Neuronal stem cell (in vitro differentiated cells): ENCODE measurements at regions not wholly inside any gene's neighbourhood (a gene's known extent, or its start where the extent isn't known, plus 50 kb on each side); places are given as distances from the start of the nearest gene placed in this dataset.

Source experiments
- DNase-seq: peaks from one replicate; pipeline ENCODE4 v3.0.0-alpha.2; 2013; ENCODE audit warnings: low spot score
- H2AFZ ChIP-seq: one replicate; pipeline ENCODE4 v1.6.1; 2013; ENCODE audit warnings: mild to moderate bottlenecking, low read length, inconsistent platforms
- H2AK5ac ChIP-seq: 2 replicates; pipeline ENCODE4 v1.6.1; 2013; ENCODE audit warnings: low read depth, mild to moderate bottlenecking, inconsistent platforms, low read length, moderate library complexity, mixed read lengths
- H2BK120ac ChIP-seq: 2 replicates; pipeline ENCODE4 v1.6.1; 2013; ENCODE audit warnings: low read depth, mild to moderate bottlenecking, inconsistent platforms, low read length, moderate library complexity, mixed read lengths
- H2BK12ac ChIP-seq: one replicate; pipeline ENCODE4 v1.6.1; 2013; ENCODE audit warnings: low read length, inconsistent platforms
- H2BK15ac ChIP-seq: 2 replicates; pipeline ENCODE4 v1.6.1; 2013; ENCODE audit warnings: mild to moderate bottlenecking, low read length, inconsistent platforms, mixed read lengths
- H2BK5ac ChIP-seq: one replicate; pipeline ENCODE4 v1.6.1; 2013; ENCODE audit warnings: inconsistent platforms, mild to moderate bottlenecking, low read length, moderate library complexity
- H3K14ac ChIP-seq: one replicate; pipeline ENCODE4 v1.6.1; 2013; ENCODE audit warnings: low read length, inconsistent platforms
- H3K18ac ChIP-seq: 2 replicates; pipeline ENCODE4 v1.6.1; 2013; ENCODE audit warnings: low read length, inconsistent platforms
- H3K23ac ChIP-seq: 2 replicates; pipeline ENCODE4 v1.6.1; 2013; ENCODE audit warnings: low read depth, mild to moderate bottlenecking, mixed read lengths, low read length, inconsistent platforms; ENCODE audit not compliant: poor library complexity
- H3K27ac ChIP-seq: replicated peaks from 3 replicates; pipeline ENCODE4 v1.5.1; 2013; ENCODE audit warnings: low read length, inconsistent platforms
- H3K27me3 ChIP-seq, 3 experiments: 2 replicates each; pipeline ENCODE4 v1.6.1; 2013; ENCODE audit warnings: low read length in 3 of 3, mild to moderate bottlenecking in 2 of 3, inconsistent platforms in 1 of 3, low read depth in 1 of 3, mixed read lengths in 1 of 3, moderate library complexity in 1 of 3; ENCODE audit not compliant: control insufficient read depth in 3 of 3, insufficient read depth in 3 of 3
- H3K36me3 ChIP-seq, 2 donors: replicated peaks in 1 of 2; 2 replicates each; pipeline ENCODE4 v1.6.1; 2013; ENCODE audit warnings: low read length in 2 of 2; ENCODE audit not compliant: control insufficient read depth in 2 of 2, insufficient read depth in 2 of 2
- H3K4ac ChIP-seq: 2 replicates; pipeline ENCODE4 v1.6.1; 2013; ENCODE audit warnings: inconsistent platforms, mild to moderate bottlenecking, low read length, moderate library complexity
- H3K4me1 ChIP-seq, 2 donors: 1 replicate in 1 of 2; 2 replicates in 1 of 2; pipeline ENCODE4 v1.6.1; 2013; ENCODE audit warnings: low read length in 2 of 2, low read depth in 1 of 2; ENCODE audit not compliant: control insufficient read depth in 2 of 2, insufficient read depth in 1 of 2
- H3K4me2 ChIP-seq: one replicate; pipeline ENCODE4 v1.6.1; 2013; ENCODE audit warnings: mild to moderate bottlenecking, low read length, inconsistent platforms; ENCODE audit not compliant: insufficient read depth, poor library complexity, severe bottlenecking
- H3K4me3 ChIP-seq, 2 donors: 2 replicates each; pipeline ENCODE4 v1.5.1; 2013; ENCODE audit warnings: low read length in 2 of 2, mild to moderate bottlenecking in 2 of 2, inconsistent platforms in 1 of 2, moderate library complexity in 1 of 2
- H3K79me1 ChIP-seq: one replicate; pipeline ENCODE4 v1.6.1; 2013; ENCODE audit warnings: low read depth, mild to moderate bottlenecking, inconsistent platforms, low read length, moderate library complexity
- H3K9ac ChIP-seq: one replicate; pipeline ENCODE4 v1.6.1; 2013; ENCODE audit warnings: mild to moderate bottlenecking, low read depth, low read length, inconsistent platforms; ENCODE audit not compliant: poor library complexity
- H3K9me3 ChIP-seq, 2 donors: replicated peaks in 1 of 2; 2 replicates each; pipeline versions ENCODE3 to v1.6.1; 2013; ENCODE audit warnings: low read length in 2 of 2, mild to moderate bottlenecking in 2 of 2, inconsistent platforms in 1 of 2, low read depth in 1 of 2, mixed read lengths in 1 of 2, moderate library complexity in 1 of 2; ENCODE audit not compliant: control insufficient read depth in 2 of 2, insufficient read depth in 1 of 2
- H4K8ac ChIP-seq: one replicate; pipeline ENCODE4 v1.6.1; 2013; ENCODE audit warnings: low read depth, mild to moderate bottlenecking, inconsistent platforms, low read length, moderate library complexity
- H4K91ac ChIP-seq: one replicate; pipeline ENCODE4 v1.6.1; 2013; ENCODE audit warnings: low read length, low read depth, mild to moderate bottlenecking, inconsistent platforms; ENCODE audit not compliant: poor library complexity
- WGBS, 2 donors: extraction: QIAGEN DNeasy Blood & Tissue Kit; methylation state at CpG; one replicate each; pipeline ENCODE4 v1.1.7; 2013; ENCODE audit warnings: missing lambda C conversion rate in 2 of 2, mixed read lengths in 1 of 2; ENCODE audit not compliant: insufficient read length in 2 of 2, insufficient replicate concordance in 1 of 2; ENCODE audit errors: extremely low coverage in 2 of 2; 5-methylcytosine and 5-hydroxymethylcytosine counted together

DNA sequence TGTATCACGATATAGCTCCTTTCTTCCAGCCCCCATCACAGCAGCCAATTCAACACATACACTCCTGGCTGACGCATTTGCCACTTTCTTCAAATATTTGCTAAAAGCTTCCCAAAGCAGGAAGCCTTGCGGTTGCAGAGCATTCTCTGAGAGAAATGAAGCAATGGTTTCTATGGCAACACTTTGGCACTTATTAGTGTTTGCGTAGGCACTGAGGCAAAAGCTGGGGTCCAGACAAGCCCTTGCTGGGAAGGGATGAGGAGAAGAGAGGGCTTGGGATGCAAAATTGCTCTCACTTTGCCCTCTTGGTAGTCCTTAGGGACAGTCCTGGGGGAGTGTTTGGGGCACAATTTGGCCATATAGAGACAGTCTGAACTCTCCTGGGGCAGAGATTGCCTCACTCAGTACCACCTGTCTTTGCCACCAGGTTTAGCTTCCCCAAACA is 55.0 kb upstream of the PAK3 start:
- no peak overlapping the region for H3K23ac ChIP-seq
- DNase-seq = no peak
- H2BK5ac ChIP-seq = no peak overlapping the region
- no peak overlapping the region for H3K14ac ChIP-seq
- H2BK12ac ChIP-seq = no peak overlapping the region
- no peak overlapping the region for H2BK120ac ChIP-seq
- no peaks in the 10 kb centered on the region for H3K36me3 ChIP-seq
- no peaks in the 10 kb centered on the region for H3K27me3 ChIP-seq
- no peak overlapping the region for H3K4me3 ChIP-seq
- no peak overlapping the region for H4K91ac ChIP-seq
- H3K4me1 ChIP-seq = peaks cover 2 to 3% of the 10 kb centered on the region in 2 donors
- H3K79me1 ChIP-seq = no peaks in the 10 kb centered on the region
- H3K4me2 ChIP-seq = no peak overlapping the region
- H3K9me3 ChIP-seq = no peaks in the 10 kb centered on the region
- no peak overlapping the region for H3K18ac ChIP-seq
- WGBS, 2 donors = no CpG with 5 or more reads among the region's 4 CpGs
- no peak overlapping the region for H3K27ac ChIP-seq
- no peak overlapping the region for H3K9ac ChIP-seq
- H4K8ac ChIP-seq = no peak overlapping the region
- no peak overlapping the region for H2AK5ac ChIP-seq
- no peak overlapping the region for H2AFZ ChIP-seq
- no peak overlapping the region for H3K4ac ChIP-seq
- H2BK15ac ChIP-seq = no peak overlapping the region

DNA sequence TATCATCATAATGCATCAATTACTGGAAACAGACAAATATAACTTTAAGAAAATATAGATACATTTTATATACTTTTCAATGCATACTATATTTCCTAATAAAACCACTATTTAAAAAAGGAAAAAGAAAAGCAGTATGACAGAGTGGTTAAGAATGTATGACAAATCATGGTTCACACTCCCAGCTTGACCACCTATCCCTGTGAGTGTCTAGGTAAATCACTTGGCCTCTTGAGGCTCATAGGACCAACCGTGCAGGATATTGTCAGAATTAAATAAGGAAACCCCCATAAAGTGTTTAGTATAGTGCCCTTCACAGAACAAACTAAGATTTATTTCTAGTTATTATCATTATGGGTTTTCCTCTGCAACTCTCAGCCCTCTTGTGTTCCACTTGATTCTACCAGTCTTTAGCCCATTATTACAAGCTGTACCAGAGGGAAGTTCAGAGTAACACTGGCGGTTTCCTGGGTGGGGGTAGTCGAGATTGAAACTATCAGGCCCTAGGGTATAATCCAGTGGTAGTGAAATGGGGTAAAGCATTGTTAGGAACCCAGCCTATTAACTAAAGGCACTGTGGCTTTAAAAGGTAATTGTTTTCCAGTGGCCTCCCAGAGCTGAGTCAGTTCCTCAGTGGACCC is 55.5 kb upstream of the PAK3 start:
- Histone ChIP-seq H2BK120ac (no peak overlapping the region), H3K27me3 (no peaks in the 10 kb centered on the region), H3K4me2 (no peak overlapping the region), H3K9me3 (no peaks in the 10 kb centered on the region), H4K91ac (no peak overlapping the region), H2AFZ (no peak overlapping the region), H3K4me1 (peaks cover 2 to 3% of the 10 kb centered on the region in 2 donors), H3K14ac (no peak overlapping the region), H3K36me3 (no peaks in the 10 kb centered on the region), H3K27ac (no peak overlapping the region), H3K4ac (no peak overlapping the region), H2AK5ac (no peak overlapping the region), H3K18ac (no peak overlapping the region), H3K79me1 (no peaks in the 10 kb centered on the region), H2BK12ac (no peak overlapping the region), H4K8ac (no peak overlapping the region), H2BK15ac (no peak overlapping the region), H2BK5ac (no peak overlapping the region), H3K23ac (no peak overlapping the region), H3K4me3 (no peak overlapping the region), H3K9ac (no peak overlapping the region)
- no peak for DNase-seq
- no CpG with 5 or more reads among the region's 3 CpGs for WGBS, 2 donors

DNA sequence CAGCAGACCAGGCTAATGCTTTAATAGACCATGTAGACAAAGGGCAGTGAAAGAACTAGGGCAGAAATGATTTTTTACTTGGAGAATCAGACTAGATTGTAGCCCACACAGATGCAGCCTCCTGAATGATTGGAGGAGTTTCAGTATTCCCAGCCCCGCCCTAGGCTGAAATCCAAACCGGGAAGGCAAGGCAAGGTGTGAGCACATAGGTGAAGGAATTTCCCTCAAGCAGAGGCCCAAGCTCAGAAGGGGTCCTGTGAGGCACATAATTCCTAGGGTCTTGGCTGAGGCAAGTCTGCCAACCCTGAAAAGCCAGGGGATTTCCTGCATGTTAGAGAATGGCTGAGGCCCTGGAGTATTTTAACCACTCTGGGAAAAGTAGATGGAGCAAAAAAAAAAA is 56.4 kb upstream of the PAK3 start:
- no CpG with 5 or more reads among the region's 2 CpGs for WGBS, 2 donors
- no peak overlapping the region for H2BK120ac ChIP-seq

DNA sequence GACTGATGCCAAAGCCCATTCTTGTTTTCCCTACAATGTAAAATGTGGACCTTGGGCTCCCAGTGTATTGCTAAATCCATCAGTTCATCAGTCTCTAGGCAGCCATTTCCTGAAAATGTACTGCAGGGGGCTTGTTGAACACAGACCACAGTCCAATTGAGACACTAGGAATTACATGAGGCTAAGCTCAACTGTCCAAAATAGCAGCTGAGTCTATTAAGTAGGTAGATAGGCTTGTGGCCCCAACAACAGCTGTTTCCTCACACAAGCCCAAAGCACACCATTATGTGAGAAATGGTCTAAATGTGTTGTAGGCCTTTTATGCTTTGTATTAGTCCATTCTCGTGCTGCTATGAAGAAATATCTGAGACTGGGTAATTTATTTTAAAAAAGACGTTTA is 60.0 kb upstream of the PAK3 start:
- Histone ChIP-seq H4K91ac (no peak overlapping the region), H4K8ac (no peak overlapping the region), H3K27ac (no peak overlapping the region), H2BK15ac (no peak overlapping the region), H3K4me1 (peaks cover under 1 to 3% of the 10 kb centered on the region in 2 donors), H3K14ac (no peak overlapping the region), H3K18ac (no peak overlapping the region), H3K4ac (no peak overlapping the region), H3K27me3 (no peaks in the 10 kb centered on the region), H2AFZ (no peak overlapping the region), H3K9ac (no peak overlapping the region), H3K36me3 (no peaks in the 10 kb centered on the region), H3K79me1 (no peaks in the 10 kb centered on the region), H3K9me3 (no peaks in the 10 kb centered on the region), H3K23ac (no peak overlapping the region), H3K4me2 (no peak overlapping the region), H2BK5ac (no peak overlapping the region), H2BK12ac (no peak overlapping the region), H2AK5ac (no peak overlapping the region), H2BK120ac (no peak overlapping the region), H3K4me3 (no peak overlapping the region)
- no peak for DNase-seq
- no CpG with 5 or more reads among the region's 2 CpGs for WGBS, 2 donors

More for the DNA sequence above, 56.4 kb upstream of the PAK3 start:
- Histone ChIP-seq H3K18ac (no peak overlapping the region), H3K9me3 (no peaks in the 10 kb centered on the region), H2AFZ (no peak overlapping the region), H2BK12ac (no peak overlapping the region), H3K14ac (no peak overlapping the region), H3K9ac (no peak overlapping the region), H3K4me1 (peaks cover 2 to 3% of the 10 kb centered on the region in 2 donors), H3K79me1 (no peaks in the 10 kb centered on the region), H3K27ac (no peak overlapping the region), H4K8ac (no peak overlapping the region), H4K91ac (no peak overlapping the region), H3K4me2 (no peak overlapping the region), H3K27me3 (no peaks in the 10 kb centered on the region), H3K36me3 (no peaks in the 10 kb centered on the region), H3K23ac (no peak overlapping the region), H2AK5ac (no peak overlapping the region), H3K4ac (no peak overlapping the region), H3K4me3 (no peak overlapping the region), H2BK15ac (no peak overlapping the region), H2BK5ac (no peak overlapping the region)
- DNase-seq = no peak
